Neuronal stem cell (in vitro differentiated cells): ENCODE measurements at regions not wholly inside any gene's neighbourhood (a gene's known extent, or its start where the extent isn't known, plus 50 kb on each side); places are given as distances from the start of the nearest gene placed in this dataset.

Experiments used
- DNase-seq: peaks from one replicate; pipeline ENCODE4 v3.0.0-alpha.2; 2013; ENCODE audit warnings: low spot score
- H2AFZ ChIP-seq: one replicate; pipeline ENCODE4 v1.6.1; 2013; ENCODE audit warnings: mild to moderate bottlenecking, low read length, inconsistent platforms
- H2AK5ac ChIP-seq: 2 replicates; pipeline ENCODE4 v1.6.1; 2013; ENCODE audit warnings: low read depth, mild to moderate bottlenecking, inconsistent platforms, low read length, moderate library complexity, mixed read lengths
- H2BK120ac ChIP-seq: 2 replicates; pipeline ENCODE4 v1.6.1; 2013; ENCODE audit warnings: low read depth, mild to moderate bottlenecking, inconsistent platforms, low read length, moderate library complexity, mixed read lengths
- H2BK12ac ChIP-seq: one replicate; pipeline ENCODE4 v1.6.1; 2013; ENCODE audit warnings: low read length, inconsistent platforms
- H2BK15ac ChIP-seq: 2 replicates; pipeline ENCODE4 v1.6.1; 2013; ENCODE audit warnings: mild to moderate bottlenecking, low read length, inconsistent platforms, mixed read lengths
- H2BK5ac ChIP-seq: one replicate; pipeline ENCODE4 v1.6.1; 2013; ENCODE audit warnings: inconsistent platforms, mild to moderate bottlenecking, low read length, moderate library complexity
- H3K14ac ChIP-seq: one replicate; pipeline ENCODE4 v1.6.1; 2013; ENCODE audit warnings: low read length, inconsistent platforms
- H3K18ac ChIP-seq: 2 replicates; pipeline ENCODE4 v1.6.1; 2013; ENCODE audit warnings: low read length, inconsistent platforms
- H3K23ac ChIP-seq: 2 replicates; pipeline ENCODE4 v1.6.1; 2013; ENCODE audit warnings: low read depth, mild to moderate bottlenecking, mixed read lengths, low read length, inconsistent platforms; ENCODE audit not compliant: poor library complexity
- H3K27ac ChIP-seq: replicated peaks from 3 replicates; pipeline ENCODE4 v1.5.1; 2013; ENCODE audit warnings: low read length, inconsistent platforms
- H3K27me3 ChIP-seq, 3 experiments: 2 replicates each; pipeline ENCODE4 v1.6.1; 2013; ENCODE audit warnings: low read length in 3 of 3, mild to moderate bottlenecking in 2 of 3, inconsistent platforms in 1 of 3, low read depth in 1 of 3, mixed read lengths in 1 of 3, moderate library complexity in 1 of 3; ENCODE audit not compliant: control insufficient read depth in 3 of 3, insufficient read depth in 3 of 3
- H3K36me3 ChIP-seq, 2 donors: replicated peaks in 1 of 2; 2 replicates each; pipeline ENCODE4 v1.6.1; 2013; ENCODE audit warnings: low read length in 2 of 2; ENCODE audit not compliant: control insufficient read depth in 2 of 2, insufficient read depth in 2 of 2
- H3K4ac ChIP-seq: 2 replicates; pipeline ENCODE4 v1.6.1; 2013; ENCODE audit warnings: inconsistent platforms, mild to moderate bottlenecking, low read length, moderate library complexity
- H3K4me1 ChIP-seq, 2 donors: 1 replicate in 1 of 2; 2 replicates in 1 of 2; pipeline ENCODE4 v1.6.1; 2013; ENCODE audit warnings: low read length in 2 of 2, low read depth in 1 of 2; ENCODE audit not compliant: control insufficient read depth in 2 of 2, insufficient read depth in 1 of 2
- H3K4me2 ChIP-seq: one replicate; pipeline ENCODE4 v1.6.1; 2013; ENCODE audit warnings: mild to moderate bottlenecking, low read length, inconsistent platforms; ENCODE audit not compliant: insufficient read depth, poor library complexity, severe bottlenecking
- H3K4me3 ChIP-seq, 2 donors: 2 replicates each; pipeline ENCODE4 v1.5.1; 2013; ENCODE audit warnings: low read length in 2 of 2, mild to moderate bottlenecking in 2 of 2, inconsistent platforms in 1 of 2, moderate library complexity in 1 of 2
- H3K79me1 ChIP-seq: one replicate; pipeline ENCODE4 v1.6.1; 2013; ENCODE audit warnings: low read depth, mild to moderate bottlenecking, inconsistent platforms, low read length, moderate library complexity
- H3K9ac ChIP-seq: one replicate; pipeline ENCODE4 v1.6.1; 2013; ENCODE audit warnings: mild to moderate bottlenecking, low read depth, low read length, inconsistent platforms; ENCODE audit not compliant: poor library complexity
- H3K9me3 ChIP-seq, 2 donors: replicated peaks in 1 of 2; 2 replicates each; pipeline versions ENCODE3 to v1.6.1; 2013; ENCODE audit warnings: low read length in 2 of 2, mild to moderate bottlenecking in 2 of 2, inconsistent platforms in 1 of 2, low read depth in 1 of 2, mixed read lengths in 1 of 2, moderate library complexity in 1 of 2; ENCODE audit not compliant: control insufficient read depth in 2 of 2, insufficient read depth in 1 of 2
- H4K8ac ChIP-seq: one replicate; pipeline ENCODE4 v1.6.1; 2013; ENCODE audit warnings: low read depth, mild to moderate bottlenecking, inconsistent platforms, low read length, moderate library complexity
- H4K91ac ChIP-seq: one replicate; pipeline ENCODE4 v1.6.1; 2013; ENCODE audit warnings: low read length, low read depth, mild to moderate bottlenecking, inconsistent platforms; ENCODE audit not compliant: poor library complexity
- WGBS, 2 donors: extraction: QIAGEN DNeasy Blood & Tissue Kit; methylation state at CpG; one replicate each; pipeline ENCODE4 v1.1.7; 2013; ENCODE audit warnings: missing lambda C conversion rate in 2 of 2, mixed read lengths in 1 of 2; ENCODE audit not compliant: insufficient read length in 2 of 2, insufficient replicate concordance in 1 of 2; ENCODE audit errors: extremely low coverage in 2 of 2; 5-methylcytosine and 5-hydroxymethylcytosine counted together

DNA sequence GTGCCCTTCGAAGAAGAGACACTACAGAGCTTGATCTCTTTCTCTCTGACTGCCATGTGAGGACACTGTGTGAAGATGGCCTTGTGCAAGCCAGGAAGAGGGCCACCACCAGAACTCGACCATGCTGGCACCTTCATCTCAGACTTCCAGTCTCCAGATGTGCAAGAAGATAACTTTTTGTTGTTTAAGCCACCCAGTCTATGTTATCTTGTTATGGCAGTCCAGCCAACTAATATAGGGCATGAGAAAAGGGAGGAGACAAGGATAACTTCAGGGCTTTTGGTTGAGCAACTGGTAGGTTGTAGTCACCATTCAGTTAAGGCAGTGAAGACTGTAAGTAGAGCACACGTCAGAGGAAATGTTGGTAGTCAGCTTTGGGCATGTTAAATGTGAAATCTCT is 515.5 kb downstream of the CSNK1G3 start:
- Histone ChIP-seq H3K4me2 (no peak overlapping the region), H3K14ac (no peak overlapping the region), H2BK12ac (no peak overlapping the region), H3K4me1 (peaks cover 9 to 16% of the 10 kb centered on the region in 2 donors), H3K18ac (no peak overlapping the region), H3K9ac (no peak overlapping the region), H4K91ac (no peak overlapping the region), H2BK5ac (no peak overlapping the region), H2AK5ac (no peak overlapping the region), H3K4ac (no peak overlapping the region), H2BK15ac (no peak overlapping the region), H4K8ac (no peak overlapping the region), H3K27ac (no peak overlapping the region), H3K27me3 (no peaks in the 10 kb centered on the region), H3K79me1 (no peaks in the 10 kb centered on the region), H3K23ac (no peak overlapping the region), H2BK120ac (no peak overlapping the region), H3K36me3 (no peaks in the 10 kb centered on the region), H2AFZ (no peak overlapping the region), H3K4me3 (no peak overlapping the region), H3K9me3 (no peaks in the 10 kb centered on the region)
- WGBS, 2 donors = no CpG with 5 or more reads among the region's 3 CpGs
- no peak for DNase-seq

DNA sequence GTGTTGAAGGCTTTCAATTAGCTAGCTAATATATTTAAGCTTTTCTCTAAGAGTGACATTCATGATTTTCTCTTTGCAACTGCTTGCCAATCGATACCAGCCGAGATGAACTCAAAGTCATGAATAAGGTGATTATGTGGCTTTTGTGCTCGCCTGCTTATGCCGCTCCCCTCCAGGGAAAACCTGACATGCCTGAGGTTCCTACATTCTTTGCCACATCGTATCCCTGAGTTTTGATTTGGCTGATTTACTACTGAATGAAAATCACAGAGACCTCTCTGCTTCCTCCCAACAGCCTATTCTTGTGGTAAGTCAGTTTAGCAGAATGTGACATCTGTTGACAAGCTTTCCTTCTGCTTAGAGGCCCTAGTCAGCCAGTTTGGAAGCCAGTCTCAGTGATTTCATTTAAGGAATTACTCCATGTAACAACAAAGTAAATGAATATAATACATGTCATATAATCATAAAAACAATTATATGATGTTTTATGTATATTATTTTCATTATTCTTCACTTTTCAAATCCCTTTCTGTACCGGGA is 513.4 kb downstream of the CSNK1G3 start:
- H3K27me3 ChIP-seq = no peaks in the 10 kb centered on the region
- H3K18ac ChIP-seq = no peak overlapping the region
- H2BK12ac ChIP-seq = no peak overlapping the region
- H3K9me3 ChIP-seq = peaks cover 0 to 11% of the 10 kb centered on the region in 2 donors
- H3K36me3 ChIP-seq = no peaks in the 10 kb centered on the region
- H2AK5ac ChIP-seq = no peak overlapping the region
- H3K4me2 ChIP-seq = peak overlapping the region; percentile 14
- no peak overlapping the region for H2BK5ac ChIP-seq
- H2BK15ac ChIP-seq = no peak overlapping the region
- H2AFZ ChIP-seq = peak overlapping the region; percentile 49
- H2BK120ac ChIP-seq = no peak overlapping the region
- DNase-seq = peak; percentile 11
- no peaks in the 10 kb centered on the region for H3K79me1 ChIP-seq
- no peak overlapping the region for H3K9ac ChIP-seq
- H3K4me3 ChIP-seq = no peak overlapping the region
- no peak overlapping the region for H3K14ac ChIP-seq
- no peak overlapping the region for H4K8ac ChIP-seq
- no peak overlapping the region for H3K4ac ChIP-seq
- peaks cover 9 to 16% of the 10 kb centered on the region in 2 donors for H3K4me1 ChIP-seq
- no peak overlapping the region for H3K23ac ChIP-seq
- WGBS, 2 donors = no CpG with 5 or more reads among the region's 6 CpGs
- H3K27ac ChIP-seq = no peak overlapping the region
- H4K91ac ChIP-seq = no peak overlapping the region

DNA sequence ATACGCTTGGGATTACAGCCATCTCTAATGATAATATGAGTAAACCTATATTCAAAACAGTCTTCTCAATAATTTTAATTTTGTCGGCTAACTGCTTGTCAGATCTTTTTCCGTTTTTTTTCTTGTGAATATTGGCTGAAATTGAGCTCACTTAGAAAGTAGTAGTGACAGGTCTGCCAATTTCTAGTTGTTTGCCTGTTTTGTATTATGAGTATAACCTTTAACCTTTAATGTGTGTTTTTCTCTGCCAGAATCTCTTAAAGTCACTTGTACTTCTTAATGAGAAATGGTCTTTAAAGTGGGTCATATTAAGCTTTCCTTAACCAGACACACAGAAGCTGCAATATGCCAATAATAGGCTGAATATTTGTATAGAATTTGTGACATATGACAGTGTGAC is 511.0 kb downstream of the CSNK1G3 start:
- H3K9ac ChIP-seq = no peak overlapping the region
- H2BK5ac ChIP-seq = no peak overlapping the region
- H3K18ac ChIP-seq = no peak overlapping the region
- no peak overlapping the region for H3K23ac ChIP-seq
- H3K4me3 ChIP-seq = no peak overlapping the region
- no peaks in the 10 kb centered on the region for H3K27me3 ChIP-seq
- peaks cover 4 to 8% of the 10 kb centered on the region in 2 donors for H3K4me1 ChIP-seq
- H3K79me1 ChIP-seq = no peaks in the 10 kb centered on the region
- H2AFZ ChIP-seq = no peak overlapping the region
- no peak overlapping the region for H2BK120ac ChIP-seq
- H2BK15ac ChIP-seq = no peak overlapping the region
- DNase-seq = no peak
- no peak overlapping the region for H2BK12ac ChIP-seq
- no peak overlapping the region for H3K4ac ChIP-seq
- no peak overlapping the region for H3K4me2 ChIP-seq
- H3K9me3 ChIP-seq = peaks cover 0 to 23% of the 10 kb centered on the region in 2 donors
- WGBS, 2 donors = no CpG with 5 or more reads among the region's 3 CpGs
- no peak overlapping the region for H3K27ac ChIP-seq
- no peak overlapping the region for H4K91ac ChIP-seq
- no peak overlapping the region for H4K8ac ChIP-seq
- no peaks in the 10 kb centered on the region for H3K36me3 ChIP-seq
- no peak overlapping the region for H2AK5ac ChIP-seq
- no peak overlapping the region for H3K14ac ChIP-seq

DNA sequence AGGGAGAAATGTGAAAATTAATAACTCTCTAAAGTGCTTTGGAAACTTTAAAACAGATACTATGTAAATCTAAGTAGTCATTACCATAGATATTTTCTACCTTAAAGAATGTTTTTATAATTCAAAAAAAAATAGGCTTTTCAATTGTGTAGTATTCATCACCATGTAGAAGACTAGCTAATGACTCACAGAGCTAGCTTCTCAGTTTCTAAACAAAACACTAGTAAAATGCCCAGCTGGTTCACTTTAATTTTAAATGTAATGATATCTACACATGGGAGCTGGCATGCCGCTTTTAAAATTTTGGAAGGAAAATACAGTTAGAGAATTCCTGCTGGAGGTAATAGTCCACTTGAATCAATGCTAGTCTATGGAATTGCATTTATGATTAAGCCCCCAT is 509.8 kb downstream of the CSNK1G3 start:
- Histone ChIP-seq H2AK5ac (no peak overlapping the region), H3K27me3 (no peaks in the 10 kb centered on the region), H2BK12ac (no peak overlapping the region), H3K79me1 (no peaks in the 10 kb centered on the region), H3K4me1 (peaks cover 4 to 8% of the 10 kb centered on the region in 2 donors), H2BK15ac (no peak overlapping the region), H4K8ac (no peak overlapping the region), H3K4me2 (no peak overlapping the region), H2BK5ac (no peak overlapping the region), H3K14ac (no peak overlapping the region), H3K36me3 (no peaks in the 10 kb centered on the region), H3K4me3 (no peak overlapping the region), H2BK120ac (no peak overlapping the region), H3K9me3 (peaks cover 0 to 23% of the 10 kb centered on the region in 2 donors), H3K4ac (no peak overlapping the region), H3K23ac (no peak overlapping the region), H4K91ac (no peak overlapping the region), H3K9ac (no peak overlapping the region), H3K27ac (no peak overlapping the region), H2AFZ (no peak overlapping the region), H3K18ac (no peak overlapping the region)
- no peak for DNase-seq
- no CpG with 5 or more reads among the region's 1 CpG for WGBS, 2 donors
